IPS-20b (cell line): ENCODE measurements at regions not wholly inside any gene's neighbourhood (a gene's known extent, or its start where the extent isn't known, plus 50 kb on each side); places are given as distances from the start of the nearest gene placed in this dataset.

Experiments
- H3K27ac ChIP-seq: one replicate; pipeline ENCODE4 v1.5.1; 2013; ENCODE audit warnings: low read length
- H3K27me3 ChIP-seq: 2 replicates; pipeline ENCODE4 v1.6.1; 2013; ENCODE audit warnings: mild to moderate bottlenecking, low read length, inconsistent platforms; ENCODE audit not compliant: insufficient read depth
- H3K36me3 ChIP-seq: 2 replicates; pipeline ENCODE4 v1.6.1; 2013; ENCODE audit warnings: low read depth, mild to moderate bottlenecking, inconsistent platforms, low read length, moderate library complexity; ENCODE audit not compliant: insufficient read depth
- H3K4me1 ChIP-seq: 2 replicates; pipeline ENCODE4 v1.6.1; 2013; ENCODE audit warnings: mild to moderate bottlenecking, control low read depth, inconsistent platforms, low read length, moderate library complexity; ENCODE audit not compliant: insufficient read depth
- H3K4me3 ChIP-seq: 2 replicates; pipeline ENCODE4 v1.5.1; 2013; ENCODE audit warnings: mild to moderate bottlenecking, low read length, inconsistent platforms
- H3K9ac ChIP-seq: 2 replicates; pipeline ENCODE4 v1.6.1; 2013; ENCODE audit warnings: low read depth, mild to moderate bottlenecking, inconsistent platforms, low read length, moderate library complexity
- H3K9me3 ChIP-seq: 2 replicates; pipeline ENCODE4 v1.6.1; 2013; ENCODE audit warnings: mild to moderate bottlenecking, low read depth, low read length, inconsistent platforms; ENCODE audit not compliant: insufficient read depth

GRCh38 chr14:95374239-95374997 is 54.7 kb upstream of the CLMN start:
- Histone ChIP-seq H3K27ac (no peak overlapping the region), H3K9me3 (peaks cover 7% of the 10 kb centered on the region), H3K9ac (no peak overlapping the region), H3K36me3 (no peaks in the 10 kb centered on the region), H3K27me3 (no peaks in the 10 kb centered on the region), H3K4me3 (no peak overlapping the region), H3K4me1 (peaks cover 16% of the 10 kb centered on the region; the same call in 1 of the 2 replicates)

GRCh38 chr14:95370076-95370475 is 50.4 kb upstream of the CLMN start:
- Histone ChIP-seq H3K9ac (no peak overlapping the region), H3K4me1 (peaks cover 16% of the 10 kb centered on the region; the same call in 1 of the 2 replicates), H3K27me3 (no peaks in the 10 kb centered on the region), H3K9me3 (no peaks in the 10 kb centered on the region), H3K4me3 (no peak overlapping the region), H3K36me3 (no peaks in the 10 kb centered on the region), H3K27ac (no peak overlapping the region)
